IMR-90 (cell line): ENCODE measurements at regions not wholly inside any gene's neighbourhood (a gene's known extent, or its start where the extent isn't known, plus 50 kb on each side); places are given as distances from the start of the nearest gene placed in this dataset.

Experiments used
- ATAC-seq: fragments of 200-7000 bp; cut with Tn5 transposase; 2 replicates; pipeline ENCODE4 v1.9.1; 2020; ENCODE audit warnings: low read depth, mild to moderate bottlenecking, moderate library complexity
- BruUV-seq: library from RNA; stranded (reverse); fragments of 400-500 nt; replicated peaks from 2 replicates; lab custom pipeline; 2021; lab: Mats Ljungman, UMichigan
- CTCF ChIA-PET: fragments of 300-600 bp; formaldehyde crosslinking; extraction: SDS; loops from one replicate; lab custom pipeline; 2021; ENCODE audit warnings: antibody characterized with exemption; lab: Yijun Ruan, JAX
- POLR2A ChIA-PET: fragments of 300-600 bp; sonication (Branson Sonifier 250); formaldehyde crosslinking; loops from one replicate; lab custom pipeline; 2022; ENCODE audit warnings: antibody characterized with exemption; ENCODE audit not compliant: unreplicated experiment; lab: Charles Lee
- DNase-seq: peaks from one replicate; pipeline ENCODE4 v3.0.0; 2013
- H2AFZ ChIP-seq: replicated peaks from 2 replicates; pipeline ENCODE3; 2013; ENCODE audit warnings: low read length, mild to moderate bottlenecking; ENCODE audit not compliant: poor library complexity
- H2AK5ac ChIP-seq: 2 replicates; pipeline ENCODE4 v1.6.1; 2013; ENCODE audit warnings: low read depth, low read length, inconsistent platforms
- H2AK9ac ChIP-seq: replicated peaks from 2 replicates; pipeline ENCODE3; 2013; ENCODE audit warnings: mild to moderate bottlenecking, low read depth, low read length, moderate library complexity; ENCODE audit not compliant: poor library complexity
- H2BK120ac ChIP-seq: 2 replicates; pipeline ENCODE4 v1.6.1; 2013; ENCODE audit warnings: low read depth, low read length, inconsistent platforms
- H2BK15ac ChIP-seq: 3 replicates; pipeline ENCODE4 v1.6.1; 2013; ENCODE audit warnings: low read depth, low read length, inconsistent platforms
- H2BK20ac ChIP-seq: 2 replicates; pipeline ENCODE4 v1.6.1; 2013; ENCODE audit warnings: low read depth, mild to moderate bottlenecking, inconsistent platforms, low read length, moderate library complexity
- H2BK5ac ChIP-seq: 2 replicates; pipeline ENCODE4 v1.6.1; 2013; ENCODE audit warnings: mild to moderate bottlenecking, low read depth, low read length, inconsistent platforms; ENCODE audit not compliant: poor library complexity, severe bottlenecking
- H3K14ac ChIP-seq: replicated peaks from 2 replicates; pipeline ENCODE4 v1.6.1; 2013; ENCODE audit warnings: low read depth, low read length, inconsistent platforms
- H3K18ac ChIP-seq: 2 replicates; pipeline ENCODE4 v1.6.1; 2013; ENCODE audit warnings: low read depth, low read length, control low read depth
- H3K23ac ChIP-seq: 2 replicates; pipeline ENCODE4 v1.6.1; 2013; ENCODE audit warnings: low read depth, low read length, inconsistent platforms
- H3K27ac ChIP-seq: 2 replicates; pipeline ENCODE4 v1.5.1; 2013; ENCODE audit warnings: mild to moderate bottlenecking, control low read depth, low read length; ENCODE audit not compliant: insufficient read depth
- H3K27me3 ChIP-seq: 2 replicates; pipeline ENCODE4 v1.6.1; 2013; ENCODE audit warnings: low read length; ENCODE audit not compliant: control insufficient read depth, insufficient read depth
- H3K36me3 ChIP-seq: 2 replicates; pipeline ENCODE4 v1.6.1; 2013; ENCODE audit warnings: low read length, mixed read lengths; ENCODE audit not compliant: control insufficient read depth, insufficient read depth
- H3K4ac ChIP-seq: 2 replicates; pipeline ENCODE4 v1.6.1; 2013; ENCODE audit warnings: low read depth, low read length, inconsistent platforms
- H3K4me1 ChIP-seq: 2 replicates; pipeline ENCODE4 v1.6.1; 2013; ENCODE audit warnings: low read length, mixed read lengths; ENCODE audit not compliant: control insufficient read depth, insufficient read depth
- H3K4me2 ChIP-seq: 2 replicates; pipeline ENCODE4 v1.6.1; 2013; ENCODE audit warnings: low read depth, mild to moderate bottlenecking, control low read depth, low read length, moderate library complexity
- H3K4me3 ChIP-seq: 2 replicates; pipeline ENCODE4 v1.5.1; 2013; ENCODE audit warnings: low read depth, mild to moderate bottlenecking, control low read depth, low read length, moderate library complexity; ENCODE audit not compliant: insufficient read depth
- H3K56ac ChIP-seq: 2 replicates; pipeline ENCODE4 v1.6.1; 2013; ENCODE audit warnings: low read length, inconsistent platforms; ENCODE audit not compliant: insufficient read depth; ENCODE audit errors: extremely low read depth
- H3K79me1 ChIP-seq, 2 experiments: 2 replicates each; pipeline ENCODE4 v1.6.1; 2013; ENCODE audit warnings: low read length in 2 of 2, inconsistent platforms in 1 of 2, low read depth in 1 of 2
- H3K9ac ChIP-seq: 2 replicates; pipeline ENCODE4 v1.6.1; 2013; ENCODE audit warnings: low read depth, low read length, control low read depth
- H3K9me1 ChIP-seq: 2 replicates; pipeline ENCODE4 v1.6.1; 2013; ENCODE audit warnings: low read length, inconsistent platforms; ENCODE audit not compliant: insufficient read depth
- H3K9me3 ChIP-seq: 2 replicates; pipeline ENCODE4 v1.6.1; 2013; ENCODE audit warnings: low read length; ENCODE audit not compliant: control insufficient read depth, insufficient read depth
- H4K20me1 ChIP-seq: 2 replicates; pipeline ENCODE4 v1.6.1; 2013; ENCODE audit warnings: low read length, inconsistent platforms; ENCODE audit not compliant: insufficient read depth
- H4K5ac ChIP-seq: 2 replicates; pipeline ENCODE4 v1.6.1; 2013; ENCODE audit warnings: mild to moderate bottlenecking, low read depth, low read length, control low read depth
- H4K8ac ChIP-seq, 2 experiments: 2 replicates each; pipeline ENCODE4 v1.6.1; 2013; ENCODE audit warnings: low read depth in 2 of 2, low read length in 2 of 2, control low read depth in 1 of 2, inconsistent platforms in 1 of 2
- H4K91ac ChIP-seq: 2 replicates; pipeline ENCODE4 v1.6.1; 2013; ENCODE audit warnings: low read depth, low read length, inconsistent platforms; ENCODE audit not compliant: insufficient read depth
- CEBPB ChIP-seq: IDR thresholded peaks from 2 replicates; pipeline ENCODE4 v1.6.1; 2012; ENCODE audit warnings: low read depth, low read length, improper control_type of control experiment
- CHD1 ChIP-seq: IDR thresholded peaks from 2 replicates; pipeline ENCODE4 v1.6.1; 2012; ENCODE audit warnings: low read depth, low read length, improper control_type of control experiment
- ELK1 ChIP-seq: fragments of 150-350 bp; IDR thresholded peaks from 2 replicates; pipeline ENCODE4 v1.6.1; 2016; ENCODE audit warnings: low read depth, mild to moderate bottlenecking, low read length, moderate library complexity, borderline replicate concordance
- FOS ChIP-seq: fragments of 150-350 bp; IDR thresholded peaks from 2 replicates; pipeline ENCODE4 v1.6.1; 2016; ENCODE audit warnings: low read depth, low read length
- MAFK ChIP-seq: IDR thresholded peaks from 2 replicates; pipeline ENCODE4 v1.6.1; 2012; ENCODE audit warnings: low read depth, low read length, improper control_type of control experiment
- POLR2A ChIP-seq: IDR thresholded peaks from 2 replicates; pipeline ENCODE4 v1.6.1; 2012; ENCODE audit warnings: mild to moderate bottlenecking, low read depth, low read length
- RAD21 ChIP-seq: IDR thresholded peaks from 2 replicates; pipeline ENCODE4 v1.6.1; 2012; ENCODE audit warnings: low read length, improper control_type of control experiment
- RFX5 ChIP-seq: IDR thresholded peaks from 2 replicates; pipeline ENCODE4 v1.8.0; 2012; ENCODE audit warnings: low read depth, mild to moderate bottlenecking, low read length, moderate library complexity
- SMC3 ChIP-seq: fragments of 150-350 bp; IDR thresholded peaks from 2 replicates; pipeline ENCODE4 v1.6.1; 2016; ENCODE audit warnings: low read depth, mild to moderate bottlenecking, antibody characterized with exemption, low read length, moderate library complexity
- WGBS, 2 experiments: methylation state at CpG; one replicate each; pipeline versions ENCODE4 v1.1.5 to v1.1.7; 2013; ENCODE audit warnings: missing lambda C conversion rate in 2 of 2; ENCODE audit not compliant: insufficient read length in 1 of 2; ENCODE audit errors: extremely low coverage in 2 of 2; 5-methylcytosine and 5-hydroxymethylcytosine counted together
- dilution Hi-C: fragments of 300-500 bp; cut with HindIII; formaldehyde crosslinking; loops from one replicate; pipeline ENCODE4 v1.14.3; 2018; ENCODE audit warnings: low sequenced_read_pairs; ENCODE audit not compliant: unreplicated experiment
- in situ Hi-C: fragments of 300-500 bp; cut with MboI; formaldehyde crosslinking; loops from 3 replicates; pipeline ENCODE4 v1.14.3; 2019; ENCODE audit warnings: low sequenced_read_pairs, inconsistent platforms, mixed read lengths
- intact Hi-C: fragments of 100-400 bp; cut with micrococcal nuclease; formaldehyde crosslinking; loops from 2 replicates; pipeline ENCODE4 v1.10.0; 2022
- TF ChIP-seq, protein P1 (sequence below): conservative IDR thresholded peaks from 2 replicates; pipeline ENCODE4 v1.5.1; 2012; ENCODE audit warnings: mild to moderate bottlenecking, low read depth, low read length, improper control_type of control experiment

- Histone ChIP-seq H3K4me3 (no peak overlapping the region), H3K36me3 (no peaks in the 10 kb centered on the region), H3K27me3 (no peaks in the 10 kb centered on the region), H4K8ac (no peak overlapping the region), H3K4ac (no peak overlapping the region), H3K4me2 (no peak overlapping the region), H3K9me1 (no peaks in the 10 kb centered on the region), H3K18ac (no peak overlapping the region), H4K91ac (no peak overlapping the region), H4K5ac (no peak overlapping the region), H3K4me1 (no peaks in the 10 kb centered on the region), H3K9me3 (peaks cover 24% of the 10 kb centered on the region), H2AFZ (no peak overlapping the region), H2AK9ac (no peak overlapping the region), H2BK5ac (no peak overlapping the region), H3K9ac (no peak overlapping the region), H2BK20ac (no peak overlapping the region), H2BK120ac (no peak overlapping the region), H3K79me1 (no peaks in the 10 kb centered on the region), H4K20me1 (no peaks in the 10 kb centered on the region), H2BK15ac (no peak overlapping the region), H3K23ac (no peak overlapping the region), H2AK5ac (no peak overlapping the region), H3K14ac (no peak overlapping the region), H3K56ac (no peak overlapping the region), H3K27ac (no peak overlapping the region)
- ChIA-PET CTCF (no interaction called here), POLR2A (no interaction called here)
- WGBS, 2 experiments, result 88% methylated on average over 8 of the region's 15 CpGs; no CpG with 5 or more reads in 1 of the 2 experiments
- DNase-seq, result no peak
- in situ Hi-C loops (no loop called here), dilution Hi-C loops (no loop called here), intact Hi-C loops (no loop called here)
- no peak for ATAC-seq
- no TSS peak for BruUV-seq
- TF ChIP-seq CHD1 (no peak), ELK1 (no peak), POLR2A (no peak), MAFK (no peak), FOS (no peak), RFX5 (no peak), RAD21 (no peak), SMC3 (no peak), CEBPB (no peak)
- TF ChIP-seq, protein P1, sequence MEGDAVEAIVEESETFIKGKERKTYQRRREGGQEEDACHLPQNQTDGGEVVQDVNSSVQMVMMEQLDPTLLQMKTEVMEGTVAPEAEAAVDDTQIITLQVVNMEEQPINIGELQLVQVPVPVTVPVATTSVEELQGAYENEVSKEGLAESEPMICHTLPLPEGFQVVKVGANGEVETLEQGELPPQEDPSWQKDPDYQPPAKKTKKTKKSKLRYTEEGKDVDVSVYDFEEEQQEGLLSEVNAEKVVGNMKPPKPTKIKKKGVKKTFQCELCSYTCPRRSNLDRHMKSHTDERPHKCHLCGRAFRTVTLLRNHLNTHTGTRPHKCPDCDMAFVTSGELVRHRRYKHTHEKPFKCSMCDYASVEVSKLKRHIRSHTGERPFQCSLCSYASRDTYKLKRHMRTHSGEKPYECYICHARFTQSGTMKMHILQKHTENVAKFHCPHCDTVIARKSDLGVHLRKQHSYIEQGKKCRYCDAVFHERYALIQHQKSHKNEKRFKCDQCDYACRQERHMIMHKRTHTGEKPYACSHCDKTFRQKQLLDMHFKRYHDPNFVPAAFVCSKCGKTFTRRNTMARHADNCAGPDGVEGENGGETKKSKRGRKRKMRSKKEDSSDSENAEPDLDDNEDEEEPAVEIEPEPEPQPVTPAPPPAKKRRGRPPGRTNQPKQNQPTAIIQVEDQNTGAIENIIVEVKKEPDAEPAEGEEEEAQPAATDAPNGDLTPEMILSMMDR, result no peak
These were observed 476.9 kb upstream of the SMIM21 start for GRCh38 chr18:75904416-75904815.
